ENCODE measurements at regions not wholly inside any gene's neighbourhood (a gene's known extent, or its start where the extent isn't known, plus 50 kb on each side); places are given as distances from the start of the nearest gene placed in this dataset.

- H3K9me3 Mint-ChIP-seq (ENCODE audit: low read depth) = peaks cover 3% of the 10 kb centered on the region
- H3K4me3 Mint-ChIP-seq (ENCODE audit: low read depth) = no peak overlapping the region
- TF ChIP-seq CTCF (IDR thresholded peaks at IDR 0.05; ENCODE audit: unreplicated experiment) = no peak
- H3K4me1 Mint-ChIP-seq (ENCODE audit: low read depth) = peaks cover 2% of the 10 kb centered on the region
- no peaks in the 10 kb centered on the region for H3K27me3 Mint-ChIP-seq
- DNase-seq (ENCODE audit: low spot score, unreplicated experiment) = no peak
- no peaks in the 10 kb centered on the region for H3K36me3 Mint-ChIP-seq (ENCODE audit: insufficient read depth)
- no peak overlapping the region for H3K27ac Mint-ChIP-seq
Measured at GRCh38 chr2:146623771-146624170, 1221.1 kb upstream of the ACVR2A start.

GRCh38 chr2:146621656-146622055, 1223.2 kb upstream of the ACVR2A start:
- Mint-ChIP-seq H3K27me3 (no peaks in the 10 kb centered on the region), H3K9me3 (ENCODE audit: low read depth) (peaks cover 12% of the 10 kb centered on the region), H3K4me3 (ENCODE audit: low read depth) (no peak overlapping the region), H3K4me1 (ENCODE audit: low read depth) (peaks cover 2% of the 10 kb centered on the region), H3K27ac (no peak overlapping the region), H3K36me3 (ENCODE audit: insufficient read depth) (no peaks in the 10 kb centered on the region)
- TF ChIP-seq CTCF (IDR thresholded peaks at IDR 0.05; ENCODE audit: unreplicated experiment) = no peak
- no peak for DNase-seq (ENCODE audit: low spot score, unreplicated experiment)

- Mint-ChIP-seq H3K36me3 (ENCODE audit: insufficient read depth) (no peaks in the 10 kb centered on the region), H3K4me3 (ENCODE audit: low read depth) (no peak overlapping the region), H3K27ac (no peak overlapping the region), H3K9me3 (ENCODE audit: low read depth) (peaks cover 27% of the 10 kb centered on the region), H3K4me1 (ENCODE audit: low read depth) (no peaks in the 10 kb centered on the region), H3K27me3 (no peaks in the 10 kb centered on the region)
- no peak for TF ChIP-seq CTCF (IDR thresholded peaks at IDR 0.05; ENCODE audit: unreplicated experiment)
- no peak for DNase-seq (ENCODE audit: low spot score, unreplicated experiment)
Measured at GRCh38 chr2:146615778-146616177, 1229.1 kb upstream of the ACVR2A start.

GRCh38 chr2:146608490-146608889, 1236.3 kb upstream of the ACVR2A start:
- H3K4me1 Mint-ChIP-seq (ENCODE audit: low read depth) = peaks cover 1% of the 10 kb centered on the region
- H3K36me3 Mint-ChIP-seq (ENCODE audit: insufficient read depth) = no peaks in the 10 kb centered on the region
- TF ChIP-seq CTCF (IDR thresholded peaks at IDR 0.05; ENCODE audit: unreplicated experiment) = no peak
- peaks cover 2% of the 10 kb centered on the region for H3K9me3 Mint-ChIP-seq (ENCODE audit: low read depth)
- H3K4me3 Mint-ChIP-seq (ENCODE audit: low read depth) = no peak overlapping the region
- no peak for DNase-seq (ENCODE audit: low spot score, unreplicated experiment)
- no peak overlapping the region for H3K27ac Mint-ChIP-seq
- no peaks in the 10 kb centered on the region for H3K27me3 Mint-ChIP-seq

- Mint-ChIP-seq H3K4me3 (ENCODE audit: low read depth) (no peak overlapping the region), H3K36me3 (ENCODE audit: insufficient read depth) (no peaks in the 10 kb centered on the region)
- no peak for TF ChIP-seq CTCF (IDR thresholded peaks at IDR 0.05; ENCODE audit: unreplicated experiment)
Measured at GRCh38 chr2:146604521-146604920, 1240.3 kb upstream of the ACVR2A start.

More at GRCh38 chr2:146604521-146604920, 1240.3 kb upstream of the ACVR2A start:
- Mint-ChIP-seq H3K9me3 (ENCODE audit: low read depth) (peaks cover 2% of the 10 kb centered on the region), H3K27ac (no peak overlapping the region), H3K4me1 (ENCODE audit: low read depth) (no peaks in the 10 kb centered on the region), H3K27me3 (no peaks in the 10 kb centered on the region)
- no peak for DNase-seq (ENCODE audit: low spot score, unreplicated experiment)

Data from progenitor cell of endocrine pancreas (in vitro differentiated cells).